Naive B cell (primary cell): ENCODE measurements at regions not wholly inside any gene's neighbourhood (a gene's known extent, or its start where the extent isn't known, plus 50 kb on each side); places are given as distances from the start of the nearest gene placed in this dataset.
A peak's percentile ranks its signal among the peaks of the same experiment; 100 is the strongest.
"Not testable (repeated sequence)": the region's sequence is repeated elsewhere in the genome, so short reads cannot be mapped to it uniquely, and the experiment has no call there.

Experiments used
- ATAC-seq, 2 donors: fragments of 150-1000 bp; cut with Tn5 transposase; 2 replicates each; pipeline ENCODE4 v1.10.0; 2021; ENCODE audit warnings: low read depth in 2 of 2, mild to moderate bottlenecking in 2 of 2, moderate library complexity in 2 of 2
- DNase-seq: peaks from one replicate; pipeline ENCODE4 v3.0.0; 2022
- H3K27ac Mint-ChIP-seq, 6 donors: one replicate each; pipeline ENCODE4 v1.8.0; 2020 to 2022; ENCODE audit warnings: mild to moderate bottlenecking in 6 of 6, mixed read lengths in 6 of 6, moderate library complexity in 5 of 6, inconsistent platforms in 2 of 6
- H3K27me3 Mint-ChIP-seq, 3 donors: one replicate each; pipeline ENCODE4 v1.8.0; 2021 to 2022; ENCODE audit warnings: mixed read lengths in 3 of 3, mild to moderate bottlenecking in 1 of 3
- H3K36me3 Mint-ChIP-seq, 2 donors: one replicate each; pipeline ENCODE4 v1.8.0; 2020 to 2022; ENCODE audit warnings: mixed read lengths in 2 of 2, inconsistent platforms in 1 of 2, mild to moderate bottlenecking in 1 of 2
- H3K4me1 Mint-ChIP-seq, 3 donors: one replicate each; pipeline ENCODE4 v1.8.0; 2020 to 2022; ENCODE audit warnings: mixed read lengths in 3 of 3, inconsistent platforms in 1 of 3, mild to moderate bottlenecking in 1 of 3, moderate library complexity in 1 of 3
- H3K4me3 Mint-ChIP-seq, 8 donors: one replicate each; pipeline ENCODE4 v1.8.0; 2020 to 2022; ENCODE audit warnings: mild to moderate bottlenecking in 8 of 8, mixed read lengths in 8 of 8, moderate library complexity in 8 of 8, inconsistent platforms in 2 of 8
- H3K9me3 Mint-ChIP-seq, 7 donors: one replicate each; pipeline ENCODE4 v1.8.0; 2020 to 2022; ENCODE audit warnings: mixed read lengths in 7 of 7, mild to moderate bottlenecking in 5 of 7, inconsistent platforms in 2 of 7, moderate library complexity in 1 of 7

DNA sequence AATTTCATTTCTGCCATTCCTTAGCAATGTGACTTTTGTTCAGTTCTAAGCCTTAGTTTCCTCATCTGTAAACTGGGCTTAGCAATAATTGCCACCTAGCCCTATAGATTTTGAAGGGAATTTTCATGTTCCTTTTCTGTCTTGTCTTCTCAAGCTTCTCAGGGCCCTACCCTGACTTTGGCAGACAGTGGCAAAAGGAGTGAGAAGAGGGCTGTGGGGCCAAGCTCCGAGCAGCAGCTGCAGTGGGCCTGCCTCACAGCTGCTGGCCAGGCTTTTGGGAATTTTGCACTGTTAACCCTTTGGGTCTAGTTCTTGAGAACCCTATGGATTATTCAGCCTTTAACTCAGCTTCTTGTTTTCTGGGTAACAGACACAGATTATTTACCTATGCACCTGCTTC lies 67.6 kb upstream of the IGSF1 start:
- H3K27ac Mint-ChIP-seq: no peak overlapping the region
- peaks cover 0 to 15% (median 2%) of the 10 kb centered on the region in 7 donors for H3K9me3 Mint-ChIP-seq
- H3K4me3 Mint-ChIP-seq: no peak overlapping the region
- ATAC-seq (no peak), DNase-seq (no peak)
- H3K36me3 Mint-ChIP-seq: no peaks in the 10 kb centered on the region
- H3K4me1 Mint-ChIP-seq: no peaks in the 10 kb centered on the region
- H3K27me3 Mint-ChIP-seq: peaks cover 0 to 5% (median 0%) of the 10 kb centered on the region in 3 donors

DNA sequence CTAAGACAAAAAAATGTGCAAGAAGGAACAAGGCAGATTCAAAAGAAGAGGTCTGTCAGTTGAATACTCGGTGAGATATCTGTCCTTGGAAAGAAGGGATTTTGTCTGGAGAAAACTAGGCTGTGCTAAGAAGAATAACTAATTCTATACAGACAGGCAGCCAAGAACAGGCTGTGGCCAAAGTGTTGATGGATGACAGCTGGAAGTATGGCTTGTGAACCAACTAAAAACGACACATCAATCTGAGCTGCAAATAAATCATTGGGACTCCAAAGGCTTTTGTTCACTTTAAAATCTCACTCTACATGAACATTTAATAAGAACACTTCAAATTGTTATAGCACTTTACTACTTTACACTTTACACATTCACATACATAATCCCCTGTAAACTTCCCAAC lies 70.5 kb upstream of the IGSF1 start:
- Mint-ChIP-seq H3K27me3 (peaks cover 0 to 5% (median 0%) of the 10 kb centered on the region in 3 donors), H3K9me3 (peaks cover 0 to 9% (median 0%) of the 10 kb centered on the region in 7 donors), H3K4me3 (no peak overlapping the region), H3K27ac (no peak overlapping the region), H3K4me1 (no peaks in the 10 kb centered on the region), H3K36me3 (no peaks in the 10 kb centered on the region)
- DNase-seq: no peak
- ATAC-seq: no peak

DNA sequence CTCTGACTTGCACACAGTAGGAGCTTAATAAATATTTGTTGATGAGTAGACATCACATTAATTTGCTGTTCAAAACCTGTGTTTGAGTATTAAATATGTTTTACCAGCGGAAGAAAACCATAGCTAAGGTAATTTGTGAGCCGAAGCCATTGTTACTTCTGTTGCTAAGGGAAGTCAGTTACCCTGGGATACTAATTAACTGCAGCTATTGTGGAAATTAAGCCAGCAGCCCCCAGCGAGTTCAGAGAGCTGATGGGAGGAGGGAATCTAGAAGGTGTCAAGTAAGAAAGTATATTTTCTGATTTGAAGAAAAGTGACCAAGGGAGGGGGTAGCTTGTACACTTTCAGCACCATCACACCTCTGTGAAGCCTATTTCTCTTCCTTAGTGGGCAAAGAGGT lies 76.7 kb upstream of the IGSF1 start:
- Mint-ChIP-seq H3K36me3 (no peaks in the 10 kb centered on the region), H3K27me3 (peaks cover 0 to 15% (median 0%) of the 10 kb centered on the region in 3 donors), H3K4me3 (no peak overlapping the region), H3K9me3 (no peaks in the 10 kb centered on the region), H3K27ac (no peak overlapping the region), H3K4me1 (no peaks in the 10 kb centered on the region)
- ATAC-seq (no peak), DNase-seq (no peak)

DNA sequence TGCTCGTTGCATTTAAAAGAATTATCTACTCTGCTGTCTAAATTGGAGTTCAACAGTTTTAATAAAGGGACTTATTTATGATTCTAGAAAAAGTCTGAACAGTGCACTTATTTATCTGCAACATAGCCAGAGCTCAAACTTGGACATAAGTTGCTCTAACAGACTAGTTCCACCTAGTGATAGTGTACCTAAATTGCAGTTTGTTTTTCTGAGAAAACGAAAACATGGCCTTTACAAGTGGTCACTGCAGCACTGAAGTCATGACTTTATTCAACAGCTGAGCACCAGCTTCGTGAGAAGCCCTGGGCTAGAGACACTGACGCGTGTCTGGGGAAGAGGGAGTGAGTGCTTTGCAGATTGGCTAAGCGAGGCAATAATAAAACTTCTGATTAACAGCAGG lies 77.3 kb upstream of the IGSF1 start:
- H3K27me3 Mint-ChIP-seq: peaks cover 0 to 15% (median 0%) of the 10 kb centered on the region in 3 donors
- H3K27ac Mint-ChIP-seq: peak overlapping the region in 1 of 6 donors; percentile 15
- no peaks in the 10 kb centered on the region for H3K4me1 Mint-ChIP-seq
- H3K36me3 Mint-ChIP-seq: no peaks in the 10 kb centered on the region
- no peak overlapping the region for H3K4me3 Mint-ChIP-seq
- H3K9me3 Mint-ChIP-seq: no peaks in the 10 kb centered on the region
- DNase-seq: no peak
- ATAC-seq: no peak

DNA sequence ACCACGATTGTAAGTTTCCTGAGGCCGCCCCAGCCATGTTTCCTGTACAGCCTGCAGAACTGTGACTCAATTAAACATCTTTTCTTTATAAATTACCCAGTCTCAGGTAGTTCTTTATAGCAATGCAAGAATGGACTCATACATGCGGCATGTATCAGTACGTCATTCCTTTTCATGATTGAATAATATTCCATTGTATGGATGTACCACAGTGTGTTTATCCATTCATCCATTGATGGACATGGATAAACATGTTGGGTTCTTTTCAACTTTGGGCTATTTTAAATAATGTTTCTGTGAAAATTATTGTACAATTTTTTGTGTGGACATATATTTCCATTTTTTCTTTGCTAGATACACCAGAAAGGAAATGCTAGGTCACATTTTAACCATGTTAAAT lies 99.2 kb upstream of the IGSF1 start:
- Mint-ChIP-seq H3K9me3 (peaks cover 3 to 30% (median 10%) of the 10 kb centered on the region in 7 donors), H3K4me3 (no peak overlapping the region), H3K4me1 (no peaks in the 10 kb centered on the region), H3K27ac (no peak overlapping the region), H3K27me3 (no peaks in the 10 kb centered on the region), H3K36me3 (no peaks in the 10 kb centered on the region)
- no peak for ATAC-seq
- DNase-seq: no peak

DNA sequence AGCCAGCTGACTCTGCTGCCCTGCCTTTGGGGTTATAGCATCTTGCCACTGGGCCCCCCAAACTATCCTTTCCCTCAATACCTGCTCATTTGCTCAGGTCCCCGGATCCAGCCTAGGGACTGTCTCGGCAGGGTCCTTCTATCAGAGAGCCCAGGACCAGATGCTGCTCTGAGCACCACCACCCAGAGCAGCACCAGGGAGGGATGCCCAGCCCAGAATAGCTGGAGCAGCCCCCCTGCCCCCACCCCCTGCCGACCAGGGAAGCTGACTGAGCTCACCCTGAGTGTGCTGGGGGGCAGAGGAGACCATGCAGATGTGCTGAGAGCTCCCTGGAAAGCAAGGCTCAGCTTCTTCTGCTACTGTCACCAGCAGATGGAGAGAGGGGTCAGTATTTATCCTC lies 103.6 kb upstream of the IGSF1 start:
- Mint-ChIP-seq H3K36me3 (no peaks in the 10 kb centered on the region), H3K4me1 (no peaks in the 10 kb centered on the region), H3K4me3 (no peak overlapping the region), H3K9me3 (peaks cover 0 to 18% (median 10%) of the 10 kb centered on the region in 7 donors), H3K27me3 (no peaks in the 10 kb centered on the region), H3K27ac (no peak overlapping the region)
- no peak for DNase-seq
- no peak for ATAC-seq

DNA sequence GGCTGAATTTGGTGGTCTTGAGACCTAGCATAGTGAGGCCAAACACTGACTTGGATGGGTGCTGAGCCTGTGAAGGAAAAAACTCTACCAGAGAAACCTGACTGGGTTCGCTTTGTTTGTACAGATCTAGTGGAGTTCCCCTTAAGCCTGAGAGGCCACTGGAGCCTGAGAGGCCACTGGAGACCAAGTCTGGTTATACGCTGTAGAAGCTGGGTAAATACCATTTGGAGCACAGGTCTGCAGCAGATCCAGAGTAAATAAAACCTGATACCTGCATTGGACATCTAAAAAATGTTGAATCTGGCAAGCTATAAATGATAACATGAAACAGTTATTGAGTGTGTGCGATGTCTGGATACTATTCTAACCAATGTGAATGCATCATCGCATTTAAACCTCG lies 104.3 kb upstream of the IGSF1 start:
- no peak overlapping the region for H3K4me3 Mint-ChIP-seq
- H3K27ac Mint-ChIP-seq: no peak overlapping the region
- H3K4me1 Mint-ChIP-seq: no peaks in the 10 kb centered on the region
- H3K36me3 Mint-ChIP-seq: no peaks in the 10 kb centered on the region
- ATAC-seq (no peak), DNase-seq (no peak)
- no peaks in the 10 kb centered on the region for H3K27me3 Mint-ChIP-seq
- H3K9me3 Mint-ChIP-seq: peaks cover 0 to 16% (median 6%) of the 10 kb centered on the region in 7 donors

DNA sequence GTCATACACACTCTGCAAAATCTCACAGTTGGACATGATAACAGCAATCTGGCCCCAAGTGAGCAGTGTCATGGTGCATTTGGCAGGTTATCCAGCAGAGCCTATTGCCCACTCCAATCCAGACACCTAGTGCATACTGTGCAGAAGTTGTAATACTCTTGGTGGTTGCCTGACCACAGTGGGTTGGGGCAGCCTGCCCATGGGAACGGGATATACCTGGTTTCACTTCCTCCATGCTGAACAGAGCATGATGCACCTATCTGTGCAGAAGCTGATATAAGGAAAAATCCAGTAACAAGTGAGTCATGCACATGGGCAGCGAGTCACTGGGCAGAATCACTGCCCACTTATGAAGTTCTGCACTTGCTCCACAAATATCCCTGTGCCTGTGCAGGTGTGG lies 105.3 kb upstream of the IGSF1 start:
- H3K4me3 Mint-ChIP-seq: no peak overlapping the region
- peaks cover 0 to 14% (median 2%) of the 10 kb centered on the region in 7 donors for H3K9me3 Mint-ChIP-seq
- no peak overlapping the region for H3K27ac Mint-ChIP-seq
- DNase-seq (no peak), ATAC-seq (no peak)
- no peaks in the 10 kb centered on the region for H3K4me1 Mint-ChIP-seq
- H3K36me3 Mint-ChIP-seq: no peaks in the 10 kb centered on the region
- no peaks in the 10 kb centered on the region for H3K27me3 Mint-ChIP-seq

DNA sequence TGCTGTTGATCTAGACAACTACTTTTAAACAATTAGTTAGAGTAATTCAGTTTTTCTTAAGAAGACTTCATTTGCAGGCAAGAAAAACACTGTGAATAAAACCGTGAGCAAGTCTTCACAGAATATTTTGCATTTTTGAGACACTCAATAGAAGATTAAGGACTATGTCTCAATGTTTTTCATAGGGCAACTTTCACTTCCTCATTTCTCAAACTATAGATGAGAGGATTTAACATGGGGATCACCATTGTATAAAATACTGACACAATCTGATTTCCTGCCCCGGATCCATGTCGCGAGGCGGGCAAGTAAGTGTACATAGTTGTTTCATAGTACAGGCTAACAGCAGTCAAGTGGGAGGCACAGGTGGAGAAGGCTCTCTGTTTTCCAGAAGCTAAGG lies 108.8 kb upstream of the IGSF1 start:
- no peak overlapping the region for H3K27ac Mint-ChIP-seq
- H3K9me3 Mint-ChIP-seq: peaks cover 0 to 18% (median 1%) of the 10 kb centered on the region in 7 donors
- H3K27me3 Mint-ChIP-seq: no peaks in the 10 kb centered on the region
- no peaks in the 10 kb centered on the region for H3K4me1 Mint-ChIP-seq
- DNase-seq (no peak), ATAC-seq (no peak)
- H3K4me3 Mint-ChIP-seq: no peak overlapping the region
- H3K36me3 Mint-ChIP-seq: no peaks in the 10 kb centered on the region

DNA sequence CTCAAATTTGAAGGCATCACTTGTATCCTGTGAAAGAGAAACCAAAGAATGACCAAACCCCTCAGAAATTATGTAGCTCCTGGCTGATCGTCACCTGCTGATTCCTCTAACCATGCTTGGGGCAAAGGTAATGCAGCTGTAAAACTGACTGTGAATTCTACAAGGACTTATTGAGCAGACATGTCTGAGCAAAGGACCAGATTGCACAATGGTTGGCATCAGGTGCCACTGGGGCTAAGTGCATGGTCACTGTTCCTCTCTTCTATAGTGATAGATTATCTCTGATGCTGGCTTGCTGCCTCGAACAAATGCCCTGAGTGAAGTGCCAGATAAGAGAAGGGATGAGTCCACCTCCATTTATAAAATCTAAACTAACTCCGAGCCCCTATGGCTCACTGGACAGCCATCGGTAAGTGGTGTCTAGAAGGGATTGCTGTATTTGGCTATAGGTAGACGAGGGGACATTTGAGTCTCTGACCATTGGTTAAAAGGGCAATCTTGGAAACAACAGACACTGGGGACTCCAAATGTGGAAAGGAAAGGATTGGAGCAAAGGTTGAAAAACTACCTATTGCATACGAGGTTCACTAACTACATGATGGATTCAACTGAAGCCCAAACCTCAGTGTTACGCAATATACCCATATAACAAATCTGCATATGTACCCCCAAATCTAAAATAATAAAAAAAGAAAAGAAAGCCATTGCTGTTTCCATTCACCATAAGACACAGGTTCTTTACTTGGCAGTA lies 110.7 kb upstream of the IGSF1 start:
- no peaks in the 10 kb centered on the region for H3K36me3 Mint-ChIP-seq
- no peaks in the 10 kb centered on the region for H3K27me3 Mint-ChIP-seq
- no peak for ATAC-seq
- no peak for DNase-seq
- peaks cover 0 to 18% (median 1%) of the 10 kb centered on the region in 7 donors for H3K9me3 Mint-ChIP-seq
- H3K4me3 Mint-ChIP-seq: no peak overlapping the region
- no peak overlapping the region for H3K27ac Mint-ChIP-seq
- no peaks in the 10 kb centered on the region for H3K4me1 Mint-ChIP-seq

DNA sequence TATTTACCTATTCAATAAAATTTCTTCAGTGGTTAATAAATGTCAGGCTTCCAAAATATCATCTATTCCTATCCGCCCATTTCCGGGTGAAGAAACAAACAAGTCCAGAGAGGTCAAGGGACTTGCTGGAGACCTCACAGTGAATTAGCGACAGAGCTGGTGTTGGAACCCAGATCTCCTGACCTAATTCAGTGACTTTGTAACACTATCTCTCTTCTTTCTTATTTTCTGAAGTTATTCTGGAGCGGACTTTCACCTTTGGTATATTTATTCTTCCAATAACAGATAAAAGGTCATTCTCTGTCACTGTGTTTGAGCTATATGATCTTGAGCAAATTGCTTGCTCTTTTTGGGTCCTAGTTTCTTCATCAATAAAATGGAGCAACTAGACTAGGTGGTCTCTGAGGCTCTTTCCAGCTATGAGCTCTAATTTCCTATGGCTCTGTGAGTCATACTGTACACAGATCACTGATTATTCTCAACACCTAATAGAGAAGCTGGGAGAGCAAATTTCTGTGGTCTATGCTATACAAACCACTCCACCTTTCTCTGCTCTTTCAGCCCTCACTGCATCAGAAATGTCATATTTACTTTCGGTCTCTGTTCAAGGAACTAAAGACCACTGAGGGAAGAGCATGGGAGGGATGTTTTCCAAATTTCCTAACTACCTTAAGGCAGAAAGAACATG lies 113.2 kb upstream of the IGSF1 start:
- no peak overlapping the region for H3K27ac Mint-ChIP-seq
- H3K4me3 Mint-ChIP-seq: no peak overlapping the region
- peaks cover 0 to 11% (median 1%) of the 10 kb centered on the region in 7 donors for H3K9me3 Mint-ChIP-seq
- DNase-seq (no peak), ATAC-seq (no peak)
- H3K4me1 Mint-ChIP-seq: no peaks in the 10 kb centered on the region
- no peaks in the 10 kb centered on the region for H3K36me3 Mint-ChIP-seq
- no peaks in the 10 kb centered on the region for H3K27me3 Mint-ChIP-seq

DNA sequence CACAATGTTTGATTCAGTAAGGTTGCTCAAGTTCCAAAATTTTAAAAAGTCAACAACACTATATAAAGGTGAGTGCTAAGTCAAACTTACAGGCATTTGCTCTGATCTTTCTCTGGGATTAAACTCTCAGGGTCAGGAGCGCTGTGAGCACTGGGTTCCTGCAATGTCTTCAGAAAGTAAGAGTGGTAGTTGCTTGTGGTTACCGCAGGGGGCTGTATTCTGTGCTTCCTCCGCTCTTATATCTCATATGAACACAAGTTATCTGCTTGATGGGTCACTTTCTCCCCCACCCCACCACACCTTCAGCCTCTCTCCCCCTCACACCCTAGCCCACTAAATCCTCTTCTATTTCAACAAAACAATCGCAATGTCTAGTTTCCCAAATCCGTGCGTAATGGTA lies 116.4 kb upstream of the IGSF1 start:
- Mint-ChIP-seq H3K36me3 (no peaks in the 10 kb centered on the region), H3K4me3 (no peak overlapping the region), H3K9me3 (peaks cover 0 to 5% (median 0%) of the 10 kb centered on the region in 7 donors), H3K27me3 (no peaks in the 10 kb centered on the region), H3K27ac (peak overlapping the region in 1 of 6 donors; percentile 36), H3K4me1 (no peaks in the 10 kb centered on the region)
- ATAC-seq: no peak
- DNase-seq: no peak

DNA sequence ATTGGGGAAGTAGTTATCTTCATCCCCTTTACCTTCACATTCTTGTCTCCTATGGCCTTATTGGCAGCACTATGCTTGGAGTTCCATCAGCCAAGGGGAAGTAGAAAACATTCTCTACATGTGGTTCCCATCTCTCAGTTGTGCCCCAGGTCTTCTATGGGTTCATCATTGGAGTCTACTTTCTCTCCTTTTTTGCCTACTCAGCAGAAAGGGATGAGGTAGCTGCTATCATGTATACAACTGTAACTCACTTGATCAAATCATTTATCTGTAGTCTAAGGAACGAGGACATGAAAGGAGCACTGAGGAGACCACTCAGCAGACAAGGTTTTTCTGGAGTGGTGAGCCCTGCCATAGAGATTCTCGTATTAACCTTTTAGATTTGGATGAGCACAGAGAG lies 119.0 kb upstream of the OR13H1 start:
- H3K4me1 Mint-ChIP-seq: no peaks in the 10 kb centered on the region
- no peak for ATAC-seq
- no peak overlapping the region for H3K27ac Mint-ChIP-seq
- H3K4me3 Mint-ChIP-seq: no peak overlapping the region
- no peaks in the 10 kb centered on the region for H3K36me3 Mint-ChIP-seq
- no peak for DNase-seq
- H3K9me3 Mint-ChIP-seq: peaks cover 0 to 3% (median 0%) of the 10 kb centered on the region in 7 donors
- peaks cover 0 to 11% (median 8%) of the 10 kb centered on the region in 3 donors for H3K27me3 Mint-ChIP-seq

DNA sequence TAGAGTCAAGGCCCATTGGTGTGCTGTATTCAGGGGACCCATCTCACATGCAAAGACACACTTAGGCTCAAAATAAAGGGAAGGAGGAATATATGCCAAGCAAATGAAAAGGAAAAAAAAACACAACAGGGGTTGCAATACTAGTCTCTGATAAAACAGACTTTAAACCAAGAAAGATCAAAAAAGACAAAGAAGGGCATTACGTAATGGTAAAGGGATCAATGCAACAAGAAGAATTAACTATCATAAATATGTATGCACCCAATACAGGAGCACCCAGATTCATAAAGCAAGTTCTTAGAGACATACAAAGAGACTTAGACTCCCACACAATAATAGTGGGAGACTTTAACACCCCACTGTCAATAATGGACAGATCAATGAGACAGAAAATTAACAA lies 113.4 kb upstream of the OR13H1 start:
- H3K36me3 Mint-ChIP-seq, H3K9me3 Mint-ChIP-seq, H3K4me1 Mint-ChIP-seq, H3K27ac Mint-ChIP-seq, DNase-seq, H3K27me3 Mint-ChIP-seq, ATAC-seq, H3K4me3 Mint-ChIP-seq: not testable (repeated sequence)
